HG02943 (cell line): ENCODE measurements at regions not wholly inside any gene's neighbourhood (a gene's known extent, or its start where the extent isn't known, plus 50 kb on each side); places are given as distances from the start of the nearest gene placed in this dataset.
"Not testable (repeated sequence)": the region's sequence is repeated elsewhere in the genome, so short reads cannot be mapped to it uniquely, and the experiment has no call there.

Experiments
- ATAC-seq: cut with Tn5 transposase; IDR thresholded peaks from one replicate; pipeline ENCODE4 v1.9.1; 2021; ENCODE audit warnings: mild to moderate bottlenecking, low read depth, moderate library complexity; ENCODE audit not compliant: unreplicated experiment

DNA sequence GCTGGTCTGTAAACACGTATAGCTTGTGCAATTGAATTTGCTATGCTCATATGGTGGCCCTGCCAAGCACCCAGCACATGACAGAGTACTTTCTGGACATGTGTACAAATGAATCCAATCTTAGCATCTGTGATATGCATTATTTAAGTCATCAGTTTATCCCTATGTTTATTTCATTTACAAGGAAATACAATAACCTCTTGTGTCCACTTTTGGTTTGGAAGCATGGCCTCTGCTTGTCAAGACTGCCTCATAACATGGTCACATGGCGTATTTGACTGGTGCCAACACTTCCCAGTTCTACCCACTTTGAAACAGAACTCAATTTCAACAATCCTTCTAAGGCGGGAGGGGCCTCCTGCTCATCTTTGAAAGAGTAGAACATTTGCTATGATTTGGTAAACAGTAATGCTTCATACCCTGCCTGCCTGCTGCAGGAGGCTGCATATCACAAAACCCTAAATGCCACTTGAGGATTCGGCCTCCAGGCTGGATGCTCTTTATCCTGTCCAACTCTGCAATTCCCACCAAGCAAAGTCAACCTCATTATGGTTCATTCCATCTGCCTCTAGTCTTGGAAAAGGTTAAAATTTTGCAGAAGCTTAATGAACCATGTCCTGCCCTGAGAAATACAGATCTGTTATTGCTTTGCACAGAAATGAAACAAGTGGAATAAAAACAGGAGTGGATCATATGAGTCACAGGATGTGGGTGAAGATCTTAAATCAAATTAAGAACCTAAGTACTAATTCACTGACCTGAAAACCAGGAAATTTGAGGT is 151.3 kb downstream of the CYSLTR2 start:
- no peak for ATAC-seq

DNA sequence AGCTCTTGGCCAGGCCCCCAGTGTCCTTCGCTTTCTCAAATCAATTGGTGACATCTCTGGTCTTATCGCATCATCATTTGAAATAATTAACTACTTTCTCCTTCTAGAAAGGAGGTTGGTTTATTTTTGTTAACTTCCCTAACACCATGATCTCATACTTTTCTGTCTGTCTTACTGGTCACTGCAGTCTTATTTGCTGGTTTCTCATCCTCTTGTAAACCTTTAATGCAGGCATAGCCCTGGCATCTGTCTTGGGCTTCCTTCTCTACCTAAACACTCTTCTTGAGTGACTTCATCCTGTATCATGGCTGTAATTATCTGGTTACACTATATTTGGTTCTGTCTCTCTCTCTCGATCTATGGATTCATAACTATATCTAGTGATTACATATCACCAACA is 152.8 kb downstream of the CYSLTR2 start:
- ATAC-seq = no peak

DNA sequence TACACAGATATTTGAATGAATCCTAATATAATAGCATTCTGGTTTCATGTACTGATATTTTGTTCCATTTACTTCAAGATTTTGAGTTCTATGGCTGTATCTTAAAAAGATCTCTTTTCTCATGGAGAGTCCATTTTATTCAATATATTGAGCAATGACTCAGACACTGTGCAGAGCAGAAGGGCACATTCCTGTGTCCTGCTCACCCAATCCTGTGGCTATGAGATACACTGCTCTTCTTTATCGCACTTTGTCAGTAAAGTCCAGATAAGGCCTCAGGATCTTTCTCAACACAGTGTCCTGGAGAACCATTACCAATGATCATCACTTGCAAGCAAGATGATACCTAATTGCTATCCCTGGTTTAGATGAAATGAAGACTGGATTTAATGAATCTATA is 155.0 kb downstream of the CYSLTR2 start:
- ATAC-seq = no peak

DNA sequence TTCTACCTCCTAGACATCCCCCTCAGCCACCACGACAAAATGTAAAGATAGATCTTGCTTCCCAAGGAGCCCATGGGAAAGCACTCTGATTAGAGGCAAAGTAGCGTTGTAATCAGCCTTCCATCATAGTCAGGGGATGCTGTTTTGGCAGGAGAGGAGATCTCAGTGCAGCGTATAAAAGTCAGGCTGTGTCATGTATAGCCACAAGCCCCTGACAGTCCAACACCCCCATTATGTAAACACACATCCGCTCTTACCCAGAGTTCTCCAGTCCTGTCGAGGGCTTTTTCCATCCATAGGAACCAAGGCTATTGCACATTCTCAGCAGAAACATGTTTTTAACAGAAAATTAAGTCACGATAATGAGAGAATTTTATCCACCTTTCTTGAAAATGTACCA is 156.3 kb downstream of the CYSLTR2 start:
- ATAC-seq = no peak

DNA sequence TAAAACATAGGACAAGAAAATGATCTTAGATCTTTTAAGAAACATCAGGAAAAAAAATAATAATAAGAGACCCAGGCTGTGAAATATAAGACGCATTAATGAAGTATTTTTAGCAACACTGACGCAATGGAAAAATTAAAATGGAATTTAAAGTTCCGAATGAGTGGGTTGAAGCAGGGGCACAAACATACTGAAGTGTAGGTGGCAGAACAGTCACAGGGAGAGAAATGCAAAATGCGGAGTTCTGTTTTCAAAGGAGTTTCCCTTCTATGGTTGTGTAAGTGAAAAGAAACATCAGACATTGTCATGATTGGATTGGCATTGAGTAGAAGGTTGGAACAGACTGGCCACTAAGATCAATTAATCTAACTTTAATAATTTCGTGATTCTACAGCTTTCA is 159.8 kb downstream of the CYSLTR2 start:
- no peak for ATAC-seq

DNA sequence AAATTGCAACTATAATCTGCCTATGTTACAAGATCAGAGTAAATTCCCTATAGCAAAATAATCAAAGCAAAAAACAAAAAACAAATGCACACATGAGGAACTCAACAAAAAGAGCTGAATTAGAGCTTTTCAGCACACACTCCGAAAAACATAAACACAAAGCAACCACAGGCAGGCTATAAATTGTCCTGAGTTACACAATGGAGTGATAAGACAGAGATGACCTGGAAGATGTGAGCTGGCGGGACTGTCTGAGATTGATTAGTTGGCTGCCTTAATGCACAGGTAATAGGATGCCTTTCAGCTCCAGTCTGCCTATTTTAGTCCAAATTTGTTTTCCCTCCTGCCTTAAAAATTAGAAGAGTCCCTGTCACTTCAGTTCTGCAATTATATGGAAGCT is 159.0 kb upstream of the FNDC3A start:
- ATAC-seq = no peak

DNA sequence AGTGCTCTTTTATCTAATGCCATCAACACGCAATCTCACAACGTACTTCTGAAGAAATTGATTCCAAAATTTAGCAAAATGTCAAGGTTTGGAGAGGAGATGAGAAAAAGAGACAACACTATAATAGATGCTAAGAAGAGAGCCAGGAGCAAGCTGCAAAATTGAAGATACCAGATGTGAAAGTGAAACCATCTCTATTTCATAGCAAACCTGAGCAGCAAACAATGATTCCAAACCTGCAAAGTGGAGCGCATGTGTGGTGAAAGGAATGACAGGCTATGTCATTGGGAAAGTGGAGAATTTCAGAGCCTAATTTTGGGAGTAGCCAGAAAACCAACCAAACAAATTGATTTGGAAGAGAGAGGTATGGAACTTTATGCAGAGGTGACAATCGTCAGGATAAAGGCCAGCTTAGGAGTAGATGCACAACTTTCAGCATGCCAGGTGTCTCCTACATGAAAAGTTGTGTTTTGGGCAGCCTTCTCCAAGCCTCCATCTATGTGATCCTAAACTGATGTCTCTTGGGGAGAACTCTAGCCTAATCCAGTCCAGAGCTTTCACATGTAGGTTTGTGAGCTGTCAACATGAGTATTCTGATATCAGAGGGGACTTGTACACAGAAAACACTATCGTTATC is 158.4 kb upstream of the FNDC3A start:
- no peak for ATAC-seq

DNA sequence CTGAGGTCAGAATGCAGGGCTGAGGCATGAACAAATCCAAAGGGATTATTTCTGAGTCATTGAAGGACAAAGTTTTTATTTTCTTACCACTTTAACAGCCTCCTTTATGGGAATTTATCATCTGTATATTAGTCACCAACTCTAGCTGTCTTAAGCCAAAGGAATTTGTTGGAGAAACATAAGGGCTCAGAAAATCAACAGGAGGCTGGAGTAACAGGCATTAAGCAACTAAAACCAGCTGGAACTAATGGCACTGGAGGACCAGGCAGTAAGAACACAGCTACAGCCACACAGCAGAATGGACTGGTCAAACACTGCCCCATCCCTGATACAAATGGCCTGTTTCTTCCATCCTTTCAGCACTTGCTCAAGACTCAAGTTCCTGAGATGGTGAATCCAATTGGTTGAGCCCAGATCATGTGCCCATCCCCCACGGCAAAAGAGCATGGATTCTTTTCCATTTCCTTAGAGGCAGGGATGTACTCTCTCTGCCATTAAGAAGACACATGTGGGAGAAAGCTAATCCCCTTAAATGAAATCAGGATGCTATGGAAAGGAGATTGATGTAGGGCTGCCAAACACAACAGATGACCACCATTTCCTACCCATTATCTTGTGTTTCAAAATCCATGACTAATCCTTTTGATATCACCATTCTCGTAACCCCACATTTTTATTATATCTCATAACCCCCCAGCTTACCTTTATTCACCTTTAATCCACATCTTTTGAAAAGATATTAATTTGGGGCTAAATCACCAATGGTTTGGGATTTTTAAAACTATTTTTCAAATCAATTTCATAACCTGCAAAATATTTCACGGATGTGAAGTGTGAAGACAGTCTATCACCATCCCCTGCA is 157.0 kb upstream of the FNDC3A start:
- ATAC-seq = no peak

DNA sequence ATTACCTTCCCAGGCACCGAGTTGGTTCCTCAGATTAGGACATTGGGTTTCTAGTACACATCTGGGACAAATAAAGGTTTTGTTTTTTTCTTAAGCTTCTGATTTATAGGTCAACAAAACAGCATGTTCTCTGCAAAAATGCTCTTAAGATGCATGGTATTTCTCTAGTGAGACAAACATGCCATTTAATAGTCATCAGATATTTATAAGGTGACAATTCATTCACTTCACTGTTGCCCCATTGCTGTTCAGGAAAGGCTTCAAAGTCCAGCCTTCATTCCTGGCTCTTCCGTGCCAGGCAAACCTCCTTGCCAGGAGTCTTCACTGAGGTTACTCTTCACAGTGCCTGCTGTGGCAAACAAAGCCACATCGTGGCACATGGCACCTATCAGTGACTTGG is 156.3 kb upstream of the FNDC3A start:
- ATAC-seq = no peak

DNA sequence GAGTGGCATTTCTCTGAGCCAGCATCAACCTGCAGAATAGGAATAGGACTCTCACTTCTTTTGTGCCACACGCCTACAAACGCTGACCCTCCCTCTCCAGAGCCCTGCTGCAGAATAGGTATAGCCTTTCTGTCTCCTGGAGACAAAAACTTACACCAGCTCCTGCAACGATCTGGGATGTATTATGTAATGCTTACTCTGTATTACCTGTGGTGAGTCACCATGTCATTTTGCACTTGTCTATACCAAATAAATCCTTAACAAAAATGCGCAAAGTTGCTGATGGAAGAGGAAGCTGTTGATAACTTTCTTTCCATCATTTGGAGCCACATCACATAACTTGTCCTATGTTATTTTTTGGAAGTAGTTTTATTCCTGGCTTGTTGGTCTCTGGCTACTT is 155.8 kb upstream of the FNDC3A start:
- ATAC-seq = no peak

DNA sequence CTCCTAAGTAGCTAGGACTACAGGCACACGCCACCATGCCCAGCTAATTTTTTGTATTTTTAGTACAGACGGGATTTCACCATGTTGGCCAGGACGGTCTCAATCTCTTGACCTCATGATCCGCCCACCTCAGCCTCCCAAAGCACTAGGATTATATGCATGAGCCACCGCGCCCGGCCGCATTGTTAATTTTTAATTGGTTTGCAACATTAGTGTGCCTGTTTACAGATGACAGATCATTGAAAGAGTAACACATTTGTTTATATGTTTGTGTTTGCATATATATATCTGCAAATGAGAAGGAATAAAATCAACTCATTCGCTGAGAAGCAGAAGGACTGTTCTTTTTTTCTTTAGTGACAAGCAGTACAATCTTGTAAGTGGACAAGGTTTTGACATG is 152.2 kb upstream of the FNDC3A start:
- ATAC-seq = not testable (repeated sequence)

DNA sequence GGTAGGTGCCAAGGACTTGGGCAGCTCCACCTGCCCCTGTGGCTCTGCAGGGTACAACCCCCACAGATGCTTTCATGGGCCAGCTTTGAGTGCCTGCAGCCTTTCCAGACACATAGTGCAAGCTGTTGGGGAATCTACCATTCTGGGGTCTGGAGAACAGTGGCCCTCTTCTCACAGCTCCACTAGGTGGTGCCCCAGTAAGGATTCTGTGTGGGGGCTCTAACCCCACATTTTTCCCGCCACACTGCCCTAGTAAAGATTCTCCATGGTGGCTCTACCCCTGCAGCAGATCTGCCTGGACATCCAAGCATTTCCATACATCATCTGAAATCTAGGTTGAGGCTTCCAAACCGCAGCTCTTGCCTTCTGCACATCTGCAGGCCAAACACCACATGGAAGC is 149.7 kb upstream of the FNDC3A start:
- ATAC-seq = no peak

DNA sequence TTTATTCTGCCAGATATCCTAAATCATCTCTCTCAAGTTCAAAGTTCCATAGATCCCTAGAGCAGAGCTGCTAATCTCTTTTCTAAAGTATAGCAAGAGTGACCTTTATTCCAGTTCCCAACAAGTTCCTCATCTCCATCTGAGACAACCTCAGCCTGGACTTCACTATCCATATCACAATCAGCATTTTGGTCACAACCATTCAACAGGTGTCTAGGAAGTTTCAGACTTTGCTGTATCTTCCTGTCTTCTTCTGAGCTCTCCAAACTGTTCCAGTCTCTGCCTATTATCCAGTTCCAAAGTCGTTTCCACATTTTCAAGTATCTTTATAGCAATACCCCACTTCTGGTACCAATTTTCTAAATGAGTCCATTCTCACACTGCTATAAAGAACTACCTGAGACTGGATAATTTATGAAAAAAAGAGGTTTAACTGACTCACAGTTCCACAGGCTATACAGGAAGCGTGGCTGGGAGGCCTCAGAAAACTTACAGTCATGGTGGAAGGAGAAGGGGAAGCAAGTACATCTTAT is 148.7 kb upstream of the FNDC3A start:
- not testable (repeated sequence) for ATAC-seq

DNA sequence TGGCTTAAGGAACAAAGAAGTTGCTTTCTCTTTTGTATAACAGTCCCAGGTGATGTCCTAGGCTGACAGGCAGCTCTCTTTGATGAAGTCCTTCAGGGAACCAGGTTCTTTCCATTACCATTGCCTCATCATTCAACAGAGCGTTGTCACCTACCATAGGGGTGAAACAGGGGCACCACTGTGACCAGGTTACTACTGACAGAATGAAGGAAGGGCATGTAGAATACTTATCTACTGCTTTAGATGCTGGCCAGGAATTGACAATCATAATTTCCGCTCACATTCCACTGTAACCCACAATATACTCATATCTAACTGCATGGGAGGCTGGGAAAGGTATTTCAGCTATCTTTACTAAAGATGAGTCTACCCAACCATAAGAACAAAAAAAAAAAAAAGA is 148.0 kb upstream of the FNDC3A start:
- no peak for ATAC-seq

DNA sequence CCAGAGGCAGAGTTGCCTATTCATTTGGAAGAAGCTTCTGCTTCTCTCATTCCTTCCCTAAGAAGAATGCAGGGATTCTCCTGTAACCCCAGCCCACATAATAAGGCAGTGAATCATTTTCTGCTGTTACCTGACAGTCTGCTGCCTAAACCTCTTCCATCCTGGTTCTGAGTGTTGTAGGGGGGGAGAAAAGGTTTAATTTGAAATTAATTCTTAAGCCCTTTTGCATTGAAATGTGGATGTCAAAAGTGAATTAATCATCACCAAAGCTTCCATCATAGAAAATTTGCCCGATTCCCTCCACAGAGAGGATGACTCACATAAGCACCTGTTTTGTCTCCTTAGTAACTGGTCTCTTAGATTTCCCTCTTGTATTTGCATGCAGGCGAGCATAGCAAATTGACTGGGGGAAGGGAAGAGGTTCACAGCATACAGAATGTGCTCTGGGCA is 146.7 kb upstream of the FNDC3A start:
- no peak for ATAC-seq

DNA sequence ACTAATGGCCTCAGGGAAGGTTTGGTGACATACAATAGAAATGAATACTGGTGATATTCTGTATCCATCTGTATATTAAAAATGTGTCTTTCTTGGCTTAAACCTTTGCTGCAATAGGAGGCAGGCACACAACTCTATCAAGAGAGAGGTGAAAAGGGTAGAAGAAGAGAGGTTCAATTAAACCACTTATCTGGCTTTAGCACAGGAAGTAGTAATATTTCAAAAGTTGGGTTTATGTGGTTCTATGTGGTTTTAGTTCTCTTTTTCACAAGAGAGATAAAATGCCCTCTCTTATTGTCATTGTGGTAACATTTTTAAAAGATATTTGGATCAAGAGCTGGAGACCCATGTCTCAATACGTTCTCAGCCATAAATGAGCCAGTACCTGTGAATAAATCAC is 146.2 kb upstream of the FNDC3A start:
- ATAC-seq = no peak

DNA sequence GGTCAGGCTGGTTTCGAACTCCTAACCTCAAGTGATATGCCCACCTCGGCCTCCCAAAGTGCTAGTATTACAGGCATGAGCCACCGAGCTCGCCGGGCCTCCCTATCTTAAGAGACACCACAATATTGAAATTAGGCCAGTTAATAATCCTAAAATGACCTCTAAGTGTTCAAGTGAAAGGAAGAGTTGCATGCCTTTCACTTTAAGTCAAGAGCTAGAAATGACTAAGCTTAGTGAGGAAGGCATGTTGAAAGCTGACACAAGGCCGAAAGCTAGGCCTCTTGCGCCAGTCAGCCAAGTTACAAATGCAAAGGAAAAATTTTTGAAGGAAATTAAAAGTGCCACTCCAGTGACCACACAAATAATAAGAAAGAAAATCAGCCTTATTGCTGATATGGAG is 144.5 kb upstream of the FNDC3A start:
- ATAC-seq = no peak

DNA sequence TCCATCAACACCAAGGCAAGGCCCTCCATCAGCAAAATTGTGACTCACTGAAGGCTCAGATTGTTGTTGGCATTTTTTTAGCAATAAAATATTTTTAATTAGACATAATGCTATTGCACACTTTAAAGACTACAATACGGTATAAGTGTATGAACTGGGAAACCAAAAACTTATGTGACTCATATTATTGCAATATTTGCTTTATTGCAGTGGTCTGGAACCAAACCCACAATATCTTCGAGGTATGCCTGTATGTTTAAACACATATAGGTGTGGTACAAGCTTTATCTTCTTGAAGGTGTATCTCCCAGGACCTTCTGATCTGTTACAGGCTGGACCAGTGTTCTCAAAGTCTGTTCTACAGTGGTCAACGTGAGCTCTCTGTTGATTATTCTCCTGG is 142.3 kb upstream of the FNDC3A start:
- ATAC-seq = no peak

DNA sequence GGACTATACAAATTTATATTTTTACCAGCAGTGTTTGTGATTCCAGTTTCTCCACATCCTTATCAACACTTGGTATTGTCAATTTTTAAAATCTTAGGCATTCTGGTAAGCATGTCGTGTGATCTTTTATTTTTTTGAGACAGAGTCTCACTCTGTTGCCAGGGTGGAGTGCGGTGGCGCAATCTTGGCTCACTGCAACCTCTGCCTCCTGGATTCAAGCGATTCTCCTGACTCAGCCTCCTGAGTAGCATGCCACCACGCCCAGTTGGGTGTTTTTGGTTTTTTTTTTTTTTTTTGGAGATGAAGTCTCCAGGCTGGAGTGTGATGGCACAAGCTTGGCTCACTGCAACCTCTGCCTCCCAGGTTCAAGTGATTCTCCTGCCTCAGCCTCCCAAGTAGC is 140.4 kb upstream of the FNDC3A start:
- ATAC-seq = not testable (repeated sequence)

DNA sequence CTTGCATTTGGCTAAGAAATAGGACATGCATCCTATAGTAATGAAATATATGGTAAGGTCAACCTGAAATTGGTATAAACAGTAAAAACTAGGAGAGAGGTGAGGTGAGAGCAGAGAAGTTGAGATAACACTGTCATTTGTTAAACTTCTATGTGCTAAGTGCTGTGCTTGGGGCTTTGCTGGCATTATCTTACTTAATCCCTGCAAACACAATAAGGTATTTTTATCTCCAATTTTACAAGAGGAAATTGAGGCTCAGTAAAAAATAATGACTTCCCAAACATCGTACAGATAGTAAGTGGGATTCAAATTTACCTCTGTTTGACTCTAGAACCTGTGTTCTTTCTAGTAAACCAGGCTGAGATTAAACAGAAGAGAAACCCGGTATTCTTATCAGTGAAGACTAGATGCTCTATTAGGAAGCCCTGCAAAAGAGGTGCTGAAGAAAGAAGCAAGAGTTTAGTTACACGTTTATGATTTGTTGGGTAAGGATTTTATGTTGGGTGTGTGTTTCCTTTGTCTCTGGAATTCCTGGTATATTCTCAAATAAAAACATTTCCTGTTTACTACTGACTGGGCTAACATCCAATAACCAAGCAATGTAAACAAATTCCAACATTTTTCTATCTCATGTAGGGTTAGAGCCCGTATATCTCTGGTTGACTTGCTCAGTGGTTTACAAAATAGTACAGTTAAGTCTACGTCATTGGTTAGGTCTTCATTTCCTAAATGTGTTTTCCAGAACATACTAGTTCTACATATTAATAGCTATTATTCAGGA is 137.3 kb upstream of the FNDC3A start:
- ATAC-seq = no peak
